SK-N-MC (cell line): ENCODE measurements at regions not wholly inside any gene's neighbourhood (a gene's known extent, or its start where the extent isn't known, plus 50 kb on each side); places are given as distances from the start of the nearest gene placed in this dataset.

Experiments used
- DNase-seq: peaks from one replicate; pipeline ENCODE4 v3.0.0-alpha.2; 2011; ENCODE audit warnings: low read depth, low spot score
- H3K27ac ChIP-seq: fragments of 200-600 bp; sonication (generic); 2 replicates; pipeline ENCODE4 v1.5.1; 2016; ENCODE audit warnings: mixed run types
- H3K36me3 ChIP-seq: fragments of 200-600 bp; sonication (generic); 2 replicates; pipeline ENCODE4 v1.6.1; 2017; ENCODE audit warnings: antibody characterized with exemption, low read length, mixed read lengths; ENCODE audit not compliant: insufficient read depth
- H3K4me3 ChIP-seq: fragments of 200-600 bp; sonication (generic); 2 replicates; pipeline ENCODE4 v1.5.1; 2016
- H3K9ac ChIP-seq: fragments of 200-600 bp; sonication (generic); 2 replicates; pipeline ENCODE4 v1.8.0; 2017; ENCODE audit warnings: mixed run types, mixed read lengths; ENCODE audit not compliant: insufficient read length
- H3K9me3 ChIP-seq: fragments of 200-600 bp; sonication (generic); 2 replicates; pipeline ENCODE4 v1.6.1; 2017; ENCODE audit warnings: low read depth, mild to moderate bottlenecking, antibody characterized with exemption, low read length, moderate library complexity, mixed read lengths
- EZH2 ChIP-seq: fragments of 200-600 bp; sonication (generic); IDR thresholded peaks from one replicate; pipeline ENCODE4 v1.6.1; 2017; ENCODE audit warnings: antibody characterized with exemption
- FOXP2 ChIP-seq: optimal IDR thresholded peaks from 2 replicates; pipeline ENCODE3; 2011; ENCODE audit warnings: mild to moderate bottlenecking, moderate library complexity; ENCODE audit not compliant: insufficient read depth; ENCODE audit errors: extremely low read length, control extremely low read depth
- POLR2AphosphoS5 ChIP-seq: IDR thresholded peaks from 2 replicates; pipeline ENCODE4 v1.6.1; 2012; ENCODE audit warnings: mild to moderate bottlenecking, low read depth, low read length, borderline replicate concordance

- Histone ChIP-seq H3K36me3 (no peaks in the 10 kb centered on the region), H3K4me3 (no peak overlapping the region)
- TF ChIP-seq EZH2 (no peak), POLR2AphosphoS5 (no peak), FOXP2 (no peak)
These were observed 59.1 kb upstream of the FGF3 start for GRCh38 chr11:69878144-69878883.

GRCh38 chr11:69878927-69879728, 59.9 kb upstream of the FGF3 start:
- H3K36me3 ChIP-seq: no peaks in the 10 kb centered on the region
- no peak for DNase-seq
- TF ChIP-seq EZH2 (no peak), POLR2AphosphoS5 (no peak), FOXP2 (no peak)
- H3K4me3 ChIP-seq: no peak overlapping the region
- H3K27ac ChIP-seq: no peak overlapping the region
- H3K9ac ChIP-seq: no peak overlapping the region
- H3K9me3 ChIP-seq: no peaks in the 10 kb centered on the region

More at GRCh38 chr11:69878144-69878883, 59.1 kb upstream of the FGF3 start:
- Histone ChIP-seq H3K9ac (no peak overlapping the region), H3K27ac (no peak overlapping the region), H3K9me3 (no peaks in the 10 kb centered on the region)
- DNase-seq: no peak

GRCh38 chr11:69879729-69880005, 60.5 kb upstream of the FGF3 start:
- H3K4me3 ChIP-seq: no peak overlapping the region
- DNase-seq: no peak
- TF ChIP-seq POLR2AphosphoS5: no peak
- no peak for TF ChIP-seq EZH2
- no peak for TF ChIP-seq FOXP2
- H3K36me3 ChIP-seq: no peaks in the 10 kb centered on the region
- no peak overlapping the region for H3K9ac ChIP-seq
- no peak overlapping the region for H3K27ac ChIP-seq
- no peaks in the 10 kb centered on the region for H3K9me3 ChIP-seq

GRCh38 chr11:69880041-69880825, 61.0 kb upstream of the FGF3 start:
- H3K9me3 ChIP-seq: no peaks in the 10 kb centered on the region
- no peaks in the 10 kb centered on the region for H3K36me3 ChIP-seq
- TF ChIP-seq FOXP2: no peak
- no peak for TF ChIP-seq EZH2
- TF ChIP-seq POLR2AphosphoS5: no peak
- DNase-seq: no peak
- H3K27ac ChIP-seq: no peak overlapping the region
- H3K9ac ChIP-seq: no peak overlapping the region
- H3K4me3 ChIP-seq: no peak overlapping the region

- Histone ChIP-seq H3K9ac (no peak overlapping the region), H3K27ac (no peak overlapping the region), H3K4me3 (no peak overlapping the region), H3K9me3 (no peaks in the 10 kb centered on the region), H3K36me3 (no peaks in the 10 kb centered on the region)
- no peak for DNase-seq
- TF ChIP-seq EZH2 (no peak), POLR2AphosphoS5 (no peak), FOXP2 (no peak)
These were observed 61.7 kb upstream of the FGF3 start for GRCh38 chr11:69880826-69881445.

GRCh38 chr11:69881467-69882269, 62.5 kb upstream of the FGF3 start:
- DNase-seq: no peak
- Histone ChIP-seq H3K27ac (no peak overlapping the region), H3K9me3 (no peaks in the 10 kb centered on the region), H3K9ac (no peak overlapping the region), H3K36me3 (no peaks in the 10 kb centered on the region), H3K4me3 (no peak overlapping the region)
- TF ChIP-seq EZH2: no peak
- TF ChIP-seq POLR2AphosphoS5: no peak
- no peak for TF ChIP-seq FOXP2

- no peaks in the 10 kb centered on the region for H3K9me3 ChIP-seq
- no peak for DNase-seq
- no peaks in the 10 kb centered on the region for H3K36me3 ChIP-seq
- H3K4me3 ChIP-seq: no peak overlapping the region
- H3K27ac ChIP-seq: no peak overlapping the region
- no peak overlapping the region for H3K9ac ChIP-seq
- TF ChIP-seq FOXP2: no peak
- no peak for TF ChIP-seq EZH2
- TF ChIP-seq POLR2AphosphoS5: no peak
These were observed 63.0 kb upstream of the FGF3 start for GRCh38 chr11:69882270-69882608.
